ENCODE measurements at regions not wholly inside any gene's neighbourhood (a gene's known extent, or its start where the extent isn't known, plus 50 kb on each side); places are given as distances from the start of the nearest gene placed in this dataset.

DNA sequence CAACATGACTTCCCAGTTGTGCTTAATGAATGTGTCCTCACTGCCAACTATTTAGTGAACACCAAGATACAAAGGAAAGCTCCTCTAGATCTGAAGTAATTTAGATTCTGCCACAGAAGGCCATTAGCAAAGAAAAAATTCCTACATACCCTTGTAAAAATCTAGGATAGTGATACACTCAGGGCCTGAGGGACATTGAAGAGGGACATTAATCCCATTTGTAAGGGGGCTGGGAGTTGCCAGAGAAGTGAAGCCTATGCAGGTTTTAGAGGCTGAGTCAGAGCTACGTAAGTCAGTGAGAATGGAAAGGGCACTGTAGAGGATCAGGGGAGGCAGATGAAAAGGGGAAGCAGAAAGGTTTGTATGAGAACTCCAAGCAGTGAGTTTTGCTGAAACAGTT, 286.9 kb upstream of the TARS1 start:
- no peaks in the 10 kb centered on the region for H3K9me2 ChIP-seq (ENCODE audit: insufficient read depth, low read length)
- H3K9me3 ChIP-seq (ENCODE audit: low read length) = no peaks in the 10 kb centered on the region
- H3K36me3 ChIP-seq (ENCODE audit: insufficient read depth, low read length) = no peaks in the 10 kb centered on the region
- no peaks in the 10 kb centered on the region for H3F3A ChIP-seq (ENCODE audit: insufficient read depth, low read length, poor library complexity, severe bottlenecking)
- H3K4me2 ChIP-seq (ENCODE audit: low read length) = no peak overlapping the region
- TF ChIP-seq SMC3 (conservative IDR thresholded peaks at IDR 0.05; ENCODE audit: poor library complexity) (no peak), EP300 (conservative IDR thresholded peaks at IDR 0.05; ENCODE audit: poor library complexity, severe bottlenecking) (no peak), EZH2 (IDR thresholded peaks at IDR 0.05; ENCODE audit: borderline replicate concordance, insufficient read depth, low read length, poor library complexity, severe bottlenecking) (no peak), MXI1 (conservative IDR thresholded peaks at IDR 0.05; ENCODE audit: poor library complexity, severe bottlenecking) (no peak), TAF1 (IDR thresholded peaks at IDR 0.05; ENCODE audit: low read depth) (no peak), POLR2AphosphoS5 (IDR thresholded peaks at IDR 0.05) (no peak), RAD21 (conservative IDR thresholded peaks at IDR 0.05) (no peak)
- TF ChIP-seq, protein P1, sequence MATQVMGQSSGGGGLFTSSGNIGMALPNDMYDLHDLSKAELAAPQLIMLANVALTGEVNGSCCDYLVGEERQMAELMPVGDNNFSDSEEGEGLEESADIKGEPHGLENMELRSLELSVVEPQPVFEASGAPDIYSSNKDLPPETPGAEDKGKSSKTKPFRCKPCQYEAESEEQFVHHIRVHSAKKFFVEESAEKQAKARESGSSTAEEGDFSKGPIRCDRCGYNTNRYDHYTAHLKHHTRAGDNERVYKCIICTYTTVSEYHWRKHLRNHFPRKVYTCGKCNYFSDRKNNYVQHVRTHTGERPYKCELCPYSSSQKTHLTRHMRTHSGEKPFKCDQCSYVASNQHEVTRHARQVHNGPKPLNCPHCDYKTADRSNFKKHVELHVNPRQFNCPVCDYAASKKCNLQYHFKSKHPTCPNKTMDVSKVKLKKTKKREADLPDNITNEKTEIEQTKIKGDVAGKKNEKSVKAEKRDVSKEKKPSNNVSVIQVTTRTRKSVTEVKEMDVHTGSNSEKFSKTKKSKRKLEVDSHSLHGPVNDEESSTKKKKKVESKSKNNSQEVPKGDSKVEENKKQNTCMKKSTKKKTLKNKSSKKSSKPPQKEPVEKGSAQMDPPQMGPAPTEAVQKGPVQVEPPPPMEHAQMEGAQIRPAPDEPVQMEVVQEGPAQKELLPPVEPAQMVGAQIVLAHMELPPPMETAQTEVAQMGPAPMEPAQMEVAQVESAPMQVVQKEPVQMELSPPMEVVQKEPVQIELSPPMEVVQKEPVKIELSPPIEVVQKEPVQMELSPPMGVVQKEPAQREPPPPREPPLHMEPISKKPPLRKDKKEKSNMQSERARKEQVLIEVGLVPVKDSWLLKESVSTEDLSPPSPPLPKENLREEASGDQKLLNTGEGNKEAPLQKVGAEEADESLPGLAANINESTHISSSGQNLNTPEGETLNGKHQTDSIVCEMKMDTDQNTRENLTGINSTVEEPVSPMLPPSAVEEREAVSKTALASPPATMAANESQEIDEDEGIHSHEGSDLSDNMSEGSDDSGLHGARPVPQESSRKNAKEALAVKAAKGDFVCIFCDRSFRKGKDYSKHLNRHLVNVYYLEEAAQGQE (IDR thresholded peaks at IDR 0.05; ENCODE audit: borderline replicate concordance) = no peak
- TF ChIP-seq, protein P2, sequence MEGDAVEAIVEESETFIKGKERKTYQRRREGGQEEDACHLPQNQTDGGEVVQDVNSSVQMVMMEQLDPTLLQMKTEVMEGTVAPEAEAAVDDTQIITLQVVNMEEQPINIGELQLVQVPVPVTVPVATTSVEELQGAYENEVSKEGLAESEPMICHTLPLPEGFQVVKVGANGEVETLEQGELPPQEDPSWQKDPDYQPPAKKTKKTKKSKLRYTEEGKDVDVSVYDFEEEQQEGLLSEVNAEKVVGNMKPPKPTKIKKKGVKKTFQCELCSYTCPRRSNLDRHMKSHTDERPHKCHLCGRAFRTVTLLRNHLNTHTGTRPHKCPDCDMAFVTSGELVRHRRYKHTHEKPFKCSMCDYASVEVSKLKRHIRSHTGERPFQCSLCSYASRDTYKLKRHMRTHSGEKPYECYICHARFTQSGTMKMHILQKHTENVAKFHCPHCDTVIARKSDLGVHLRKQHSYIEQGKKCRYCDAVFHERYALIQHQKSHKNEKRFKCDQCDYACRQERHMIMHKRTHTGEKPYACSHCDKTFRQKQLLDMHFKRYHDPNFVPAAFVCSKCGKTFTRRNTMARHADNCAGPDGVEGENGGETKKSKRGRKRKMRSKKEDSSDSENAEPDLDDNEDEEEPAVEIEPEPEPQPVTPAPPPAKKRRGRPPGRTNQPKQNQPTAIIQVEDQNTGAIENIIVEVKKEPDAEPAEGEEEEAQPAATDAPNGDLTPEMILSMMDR (IDR thresholded peaks at IDR 0.05; ENCODE audit: poor library complexity, severe bottlenecking) = no peak
- H3K27me3 ChIP-seq (ENCODE audit: insufficient read depth, low read depth, low read length) = no peaks in the 10 kb centered on the region
- no peak overlapping the region for H3K9ac ChIP-seq (ENCODE audit: low read length)
- no peak overlapping the region for H2AFZ ChIP-seq (ENCODE audit: low read depth, low read length)
- peak overlapping the region; percentile 17 for H3K27ac ChIP-seq (ENCODE audit: low read length)
- no peaks in the 10 kb centered on the region for H3K79me2 ChIP-seq (replicated peaks; ENCODE audit: insufficient read depth, low read length)
- no peaks in the 10 kb centered on the region for H4K20me1 ChIP-seq (ENCODE audit: insufficient read depth)
- H3K4me3 ChIP-seq (ENCODE audit: low read length) = no peak overlapping the region

DNA sequence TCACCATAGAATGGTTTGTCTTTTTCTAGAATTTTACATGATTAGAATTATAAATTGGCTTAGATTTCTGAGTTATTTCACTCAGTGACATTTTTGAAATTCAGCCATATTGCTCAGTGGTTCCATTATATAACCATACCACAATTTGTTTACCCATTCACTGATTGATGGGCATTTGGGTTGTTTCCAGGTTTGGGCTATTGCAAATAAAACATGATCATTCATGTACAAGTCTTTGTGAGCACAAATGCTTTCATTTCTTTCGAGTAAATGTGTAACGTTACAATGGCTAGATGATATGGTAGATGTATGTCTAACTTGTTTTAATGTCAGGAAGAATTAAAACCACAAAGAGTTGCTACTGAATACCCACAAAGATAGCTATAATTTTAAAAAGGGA, 279.9 kb upstream of the TARS1 start:
- Histone ChIP-seq H3K9ac (ENCODE audit: low read length) (no peak overlapping the region), H3K27me3 (ENCODE audit: insufficient read depth, low read depth, low read length) (no peaks in the 10 kb centered on the region), H3K36me3 (ENCODE audit: insufficient read depth, low read length) (no peaks in the 10 kb centered on the region), H3K27ac (ENCODE audit: low read length) (no peak overlapping the region), H3K4me2 (ENCODE audit: low read length) (no peak overlapping the region), H3K9me3 (ENCODE audit: low read length) (no peaks in the 10 kb centered on the region), H2AFZ (ENCODE audit: low read depth, low read length) (no peak overlapping the region), H3K79me2 (replicated peaks; ENCODE audit: insufficient read depth, low read length) (no peaks in the 10 kb centered on the region), H3K4me3 (ENCODE audit: low read length) (no peak overlapping the region), H3K9me2 (ENCODE audit: insufficient read depth, low read length) (no peaks in the 10 kb centered on the region), H3F3A (ENCODE audit: insufficient read depth, low read length, poor library complexity, severe bottlenecking) (no peaks in the 10 kb centered on the region), H4K20me1 (ENCODE audit: insufficient read depth) (no peaks in the 10 kb centered on the region)
- no peak for TF ChIP-seq POLR2AphosphoS5 (IDR thresholded peaks at IDR 0.05)
- TF ChIP-seq TAF1 (IDR thresholded peaks at IDR 0.05; ENCODE audit: low read depth) = no peak
- TF ChIP-seq, protein P1 (IDR thresholded peaks at IDR 0.05; ENCODE audit: borderline replicate concordance) = no peak
- TF ChIP-seq, protein P2 (IDR thresholded peaks at IDR 0.05; ENCODE audit: poor library complexity, severe bottlenecking) = no peak
- no peak for TF ChIP-seq MXI1 (conservative IDR thresholded peaks at IDR 0.05; ENCODE audit: poor library complexity, severe bottlenecking)
- no peak for TF ChIP-seq EZH2 (IDR thresholded peaks at IDR 0.05; ENCODE audit: borderline replicate concordance, insufficient read depth, low read length, poor library complexity, severe bottlenecking)
- TF ChIP-seq SMC3 (conservative IDR thresholded peaks at IDR 0.05; ENCODE audit: poor library complexity) = no peak
- no peak for TF ChIP-seq EP300 (conservative IDR thresholded peaks at IDR 0.05; ENCODE audit: poor library complexity, severe bottlenecking)

Measured in neural cell (in vitro differentiated cells).